ENCODE measurements at regions not wholly inside any gene's neighbourhood (a gene's known extent, or its start where the extent isn't known, plus 50 kb on each side); places are given as distances from the start of the nearest gene placed in this dataset.

GRCh38 chr18:78724214-78724914 lies 255.3 kb upstream of the SALL3 start:
- TF ChIP-seq CTCF (IDR thresholded peaks at IDR 0.05) = no peak
- Histone ChIP-seq H3K4me3 (no peak overlapping the region), H3K36me3 (no peaks in the 10 kb centered on the region), H3K4me1 (no peaks in the 10 kb centered on the region), H3K9me3 (no peaks in the 10 kb centered on the region), H3K27me3 (peaks cover 0 to 14% of the 10 kb centered on the region in 2 donors), H3K27ac (no peak overlapping the region)
- peak in 1 of 2 donors; percentile 13 for DNase-seq
- intact Hi-C loops (cut with DNase I; ENCODE audit: low total_unique reads) = no loop called here

- intact Hi-C loops (cut with DNase I; ENCODE audit: low total_unique reads) = no loop called here
- Histone ChIP-seq H3K27me3 (peaks cover 0 to 9% of the 10 kb centered on the region in 2 donors), H3K4me3 (no peak overlapping the region), H3K36me3 (no peaks in the 10 kb centered on the region), H3K27ac (no peak overlapping the region), H3K9me3 (no peaks in the 10 kb centered on the region), H3K4me1 (no peaks in the 10 kb centered on the region)
- DNase-seq = peak in 1 of 2 donors; percentile 34
- no peak for TF ChIP-seq CTCF (IDR thresholded peaks at IDR 0.05)
These were observed 254.2 kb upstream of the SALL3 start for GRCh38 chr18:78725426-78725825.

GRCh38 chr18:78726326-78727056 lies 253.1 kb upstream of the SALL3 start:
- intact Hi-C loops (cut with DNase I; ENCODE audit: low total_unique reads) = no loop called here
- H3K4me3 ChIP-seq = no peak overlapping the region
- no peaks in the 10 kb centered on the region for H3K9me3 ChIP-seq
- no peak for TF ChIP-seq CTCF (IDR thresholded peaks at IDR 0.05)
- H3K27ac ChIP-seq = no peak overlapping the region
- H3K27me3 ChIP-seq = peaks cover 0 to 2% of the 10 kb centered on the region in 2 donors
- DNase-seq = peak in 1 of 2 donors; percentile 46
- no peaks in the 10 kb centered on the region for H3K36me3 ChIP-seq
- no peaks in the 10 kb centered on the region for H3K4me1 ChIP-seq

- intact Hi-C loops (cut with DNase I; ENCODE audit: low total_unique reads) = no loop called here
- no peaks in the 10 kb centered on the region for H3K9me3 ChIP-seq
- DNase-seq = peak in 1 of 2 donors; percentile 35
- no peaks in the 10 kb centered on the region for H3K36me3 ChIP-seq
- H3K27ac ChIP-seq = no peak overlapping the region
- no peaks in the 10 kb centered on the region for H3K4me1 ChIP-seq
- H3K4me3 ChIP-seq = no peak overlapping the region
- H3K27me3 ChIP-seq = peaks cover 0 to 2% of the 10 kb centered on the region in 2 donors
- TF ChIP-seq CTCF (IDR thresholded peaks at IDR 0.05) = no peak
These were observed 252.4 kb upstream of the SALL3 start for GRCh38 chr18:78727057-78727739.

- intact Hi-C loops (cut with DNase I; ENCODE audit: low total_unique reads) = no loop called here
- DNase-seq = peak in 1 of 2 donors; percentile 52
- H3K36me3 ChIP-seq = no peaks in the 10 kb centered on the region
- no peaks in the 10 kb centered on the region for H3K4me1 ChIP-seq
- no peak overlapping the region for H3K4me3 ChIP-seq
- no peak overlapping the region for H3K27ac ChIP-seq
- TF ChIP-seq CTCF (IDR thresholded peaks at IDR 0.05) = no peak
- H3K9me3 ChIP-seq = no peaks in the 10 kb centered on the region
- H3K27me3 ChIP-seq = peaks cover 0 to 2% of the 10 kb centered on the region in 2 donors
These were observed 251.5 kb upstream of the SALL3 start for GRCh38 chr18:78727877-78728783.
